ENCODE measurements at regions not wholly inside any gene's neighbourhood (a gene's known extent, or its start where the extent isn't known, plus 50 kb on each side); places are given as distances from the start of the nearest gene placed in this dataset.

- Histone ChIP-seq H3K27me3 (ENCODE audit: control insufficient read depth in 2 of 2, insufficient read depth in 2 of 2, low read length in 2 of 2) (no peaks in the 10 kb centered on the region), H3K4me1 (ENCODE audit: control insufficient read depth, extremely low read depth, insufficient read depth, low read length) (no peaks in the 10 kb centered on the region), H3K36me3 (ENCODE audit: control insufficient read depth in 2 of 2, extremely low read depth in 1 of 2, insufficient read depth in 2 of 2, low read length in 2 of 2) (no peaks in the 10 kb centered on the region), H3K4me2 (ENCODE audit: insufficient read depth, low read length) (no peak overlapping the region), H3K9me1 (replicated peaks; ENCODE audit: control insufficient read depth, extremely low read depth, insufficient read depth, low read length) (no peaks in the 10 kb centered on the region), H2AFZ (ENCODE audit: low read depth, low read length) (no peak overlapping the region), H3K79me2 (ENCODE audit: control insufficient read depth, insufficient read depth, low read length) (no peaks in the 10 kb centered on the region), H3K9me3 (replicated peaks; ENCODE audit: control insufficient read depth, insufficient read depth, low read length) (no peaks in the 10 kb centered on the region), H3K27ac (ENCODE audit: insufficient read depth, low read depth, low read length) (no peak overlapping the region), H3K4me3 (replicated peaks in 1 of 3; ENCODE audit: insufficient read depth in 1 of 3, low read depth in 1 of 3, low read length in 3 of 3) (no peak overlapping the region), H3K9ac (replicated peaks; ENCODE audit: extremely low read depth, insufficient read depth, low read length) (no peak overlapping the region), H4K20me1 (replicated peaks; ENCODE audit: control insufficient read depth, extremely low read depth, insufficient read depth, low read length) (no peaks in the 10 kb centered on the region)
- intact Hi-C loops (cut with micrococcal nuclease) = no loop called here
- no peak for DNase-seq (ENCODE audit: low read depth, low spot score)
- dilution Hi-C loops (cut with MboI; ENCODE audit: extremely low pct_ligation_motif_present, low sequenced_read_pairs) = no loop called here
- ChIA-PET CTCF (no interaction called here), POLR2A (no interaction called here)
- no peak for TF ChIP-seq POLR2AphosphoS5 (IDR thresholded peaks at IDR 0.05; ENCODE audit: insufficient read depth, low read depth, low read length)
- no peak for TF ChIP-seq CTCF (IDR thresholded peaks at IDR 0.05; ENCODE audit: extremely low read depth in 1 of 2, insufficient read depth in 1 of 2, low read depth in 1 of 2, low read length in 2 of 2)
- TF ChIP-seq GATA2 (IDR thresholded peaks at IDR 0.05; ENCODE audit: insufficient read depth, insufficient read length, low read depth, low read length) = no peak
- no peak for TF ChIP-seq JUN (IDR thresholded peaks at IDR 0.05; ENCODE audit: borderline replicate concordance, insufficient read depth, insufficient read length, low read depth)
- no peak for TF ChIP-seq EZH2 (IDR thresholded peaks at IDR 0.05; ENCODE audit: borderline replicate concordance, low read depth, low read length, severe bottlenecking)
- no peak for TF ChIP-seq FOS (IDR thresholded peaks at IDR 0.05; ENCODE audit: borderline replicate concordance, insufficient read depth, low read length)
- no peak for TF ChIP-seq POLR2A (IDR thresholded peaks at IDR 0.05; ENCODE audit: low read depth, low read length)
- no peak for TF ChIP-seq MAX (IDR thresholded peaks at IDR 0.05; ENCODE audit: insufficient read depth, insufficient read length)
- TF ChIP-seq MYC (IDR thresholded peaks at IDR 0.05; ENCODE audit: low read depth, low read length) = no peak
- no TSS peak for BruUV-seq (replicated peaks)
- no peak for FAIRE-seq
These were observed 65.7 kb downstream of the PTHLH start for GRCh38 chr12:27906658-27907473.

All from endothelial cell of umbilical vein (primary cell).